ENCODE measurements at regions not wholly inside any gene's neighbourhood (a gene's known extent, or its start where the extent isn't known, plus 50 kb on each side); places are given as distances from the start of the nearest gene placed in this dataset.

DNA sequence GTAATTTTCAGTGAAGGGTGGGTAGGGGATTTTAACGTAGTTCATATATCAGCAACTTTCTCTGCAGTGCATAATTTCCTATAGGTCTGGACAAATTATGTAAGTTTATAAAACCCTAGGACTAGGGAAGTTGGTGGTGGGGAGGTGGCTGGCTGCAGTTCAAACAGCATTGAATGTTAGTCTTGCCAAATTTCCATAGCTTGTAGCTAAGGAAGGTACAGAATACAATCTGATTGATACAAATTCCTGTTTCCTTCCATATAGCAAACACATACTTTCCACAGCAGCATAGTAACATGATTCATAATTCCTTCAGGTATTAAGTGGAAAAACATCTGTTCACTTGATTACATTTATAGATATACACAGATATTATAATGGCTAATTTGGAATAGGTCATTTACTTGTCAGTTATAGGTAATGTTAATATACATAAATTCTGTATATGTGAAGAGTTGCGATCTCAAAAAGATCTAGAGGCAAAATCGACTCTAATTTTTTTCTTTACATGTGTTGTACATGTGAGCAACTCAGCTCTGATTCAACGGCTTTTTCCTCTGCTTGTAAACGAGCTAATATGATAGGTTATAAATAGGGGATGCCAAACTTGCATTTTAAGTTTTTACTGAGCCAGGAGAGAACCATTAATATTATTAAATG lies 233.4 kb upstream of the CSNK1A1L start:
- Histone ChIP-seq H3K9ac (ENCODE audit: insufficient read depth, low read depth, low read length) (no peak overlapping the region), H3K36me3 (replicated peaks in 1 of 2; ENCODE audit: control insufficient read depth in 1 of 2, insufficient read depth in 2 of 2, low read length in 2 of 2) (no peaks in the 10 kb centered on the region), H4K20me1 (ENCODE audit: insufficient read depth, low read length) (no peaks in the 10 kb centered on the region), H3K4me2 (ENCODE audit: low read depth, low read length) (no peak overlapping the region), H3K4me1 (ENCODE audit: insufficient read depth, low read length) (no peaks in the 10 kb centered on the region), H3K9me3 (ENCODE audit: low read length) (no peaks in the 10 kb centered on the region), H3K27ac (ENCODE audit: extremely low read length, insufficient read depth, low read length) (no peak overlapping the region), H3K4me3 (replicated peaks in 1 of 3; ENCODE audit: insufficient read depth in 1 of 3, low read depth in 2 of 3, low read length in 3 of 3) (no peak overlapping the region), H3K79me2 (ENCODE audit: insufficient read depth, low read length) (no peaks in the 10 kb centered on the region), H3K27me3 (ENCODE audit: control insufficient read depth in 1 of 2, insufficient read depth in 2 of 2, low read length in 2 of 2) (no peaks in the 10 kb centered on the region), H2AFZ (ENCODE audit: low read length) (no peak overlapping the region)
- intact Hi-C loops (cut with micrococcal nuclease; ENCODE audit: unreplicated experiment), result no loop called here
- no peak for TF ChIP-seq SCMH1 (CRISPR knock-in tag; IDR thresholded peaks at IDR 0.05; ENCODE audit: borderline replicate concordance)
- no peak for TF ChIP-seq ZNF576 (CRISPR knock-in tag; IDR thresholded peaks at IDR 0.05)
- no peak for TF ChIP-seq ZNF629 (CRISPR knock-in tag; conservative IDR thresholded peaks at IDR 0.05)
- TF ChIP-seq ZMAT3 (CRISPR knock-in tag; conservative IDR thresholded peaks at IDR 0.05), result no peak
- TF ChIP-seq ZNF496 (CRISPR knock-in tag; IDR thresholded peaks at IDR 0.05; ENCODE audit: insufficient replicate concordance), result no peak
- TF ChIP-seq NKX3-1 (CRISPR knock-in tag; IDR thresholded peaks at IDR 0.05), result no peak
- TF ChIP-seq, protein P1, sequence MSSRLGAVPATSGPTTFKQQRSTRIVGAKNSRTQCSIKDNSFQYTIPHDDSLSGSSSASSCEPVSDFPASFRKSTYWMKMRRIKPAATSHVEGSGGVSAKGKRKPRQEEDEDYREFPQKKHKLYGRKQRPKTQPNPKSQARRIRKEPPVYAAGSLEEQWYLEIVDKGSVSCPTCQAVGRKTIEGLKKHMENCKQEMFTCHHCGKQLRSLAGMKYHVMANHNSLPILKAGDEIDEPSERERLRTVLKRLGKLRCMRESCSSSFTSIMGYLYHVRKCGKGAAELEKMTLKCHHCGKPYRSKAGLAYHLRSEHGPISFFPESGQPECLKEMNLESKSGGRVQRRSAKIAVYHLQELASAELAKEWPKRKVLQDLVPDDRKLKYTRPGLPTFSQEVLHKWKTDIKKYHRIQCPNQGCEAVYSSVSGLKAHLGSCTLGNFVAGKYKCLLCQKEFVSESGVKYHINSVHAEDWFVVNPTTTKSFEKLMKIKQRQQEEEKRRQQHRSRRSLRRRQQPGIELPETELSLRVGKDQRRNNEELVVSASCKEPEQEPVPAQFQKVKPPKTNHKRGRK (CRISPR knock-in tag; IDR thresholded peaks at IDR 0.05), result no peak
- TF ChIP-seq ZNF468 (CRISPR knock-in tag; IDR thresholded peaks at IDR 0.05), result no peak
- TF ChIP-seq NR3C1 (CRISPR knock-in tag; IDR thresholded peaks at IDR 0.05), result no peak
- TF ChIP-seq ZNF850 (CRISPR knock-in tag; conservative IDR thresholded peaks at IDR 0.05), result no peak
- ChIA-PET CTCF (ENCODE audit: low intra/inter-chr PET ratio, low total read pairs) (no interaction called here), POLR2A (no interaction called here)
- ATAC-seq (no peak), FAIRE-seq (no peak), DNase-seq (ENCODE audit: low spot score) (no peak)
- WGBS (ENCODE audit: low lambda C conversion rate), result 2% methylated on average over 5 of the region's 5 CpGs
- BruUV-seq (replicated peaks), result no TSS peak
- in situ Hi-C loops (cut with HindIII; ENCODE audit: extremely low pct_ligation_motif_present, low pct_unique_long_range_greater_than_20kb), result no loop called here

Data from HepG2 (cell line).